Heart left ventricle (tissue), 13 donors: ENCODE measurements at regions not wholly inside any gene's neighbourhood (a gene's known extent, or its start where the extent isn't known, plus 50 kb on each side); places are given as distances from the start of the nearest gene placed in this dataset.

Experiments used
- CTCF ChIP-seq, 12 donors: fragments of 200-600 bp; sonication (generic) in 4 of 12; IDR thresholded peaks; one replicate each; pipeline versions ENCODE4 v1.5.0 to v1.8.0; 2018 to 2022; ENCODE audit warnings: antibody characterized with exemption in 12 of 12, mild to moderate bottlenecking in 5 of 12
- POLR2A ChIP-seq, 2 donors: fragments of 450-650 bp; IDR thresholded peaks; one replicate each; pipeline ENCODE4 v1.6.1; 2017; ENCODE audit warnings: antibody characterized with exemption in 2 of 2, mild to moderate bottlenecking in 2 of 2, moderate library complexity in 2 of 2
- donor health status: ischemic (EF 13 %, LVEDD 7.1; RV severe dilation, severe dysfunction).
- donor health status: DM: no; HTN: yes; CAD: no.
- donor health status: DM: no; HTN: no; CAD: no.
- donor health status: ischemic (EF 25% LVEDD 6.9; RV normal size, moderate dysfunction).
- donor health status: ischemic (EF 25% LVEDD 5.7; RV mildly dilated, moderate dysfunction).
- donor health status: ischemic (EF 35%, LVEDD 5.7; RV mildly dilated, moderate dysfunction).
- donor health status: nonischemic (EF 11% LVEDD 7.7; RV severe dilation, severe dysfunction).
- donor health status: DM: yes; HTN: yes; CAD: no.
- donor health status: PGD.
- donor health status: ischemic (EF 29% LVEDD 5.4; RV normal size, mild dysfunction).
- donor health status: nonischemic (EF 23%, LVEDD 6.1; RV moderate dilation, normal function).

GRCh38 chr5:56310711-56311204 is 77.6 kb upstream of the ANKRD55 start:
- TF ChIP-seq CTCF (IDR thresholded peaks at IDR 0.05) (no peak), POLR2A (IDR thresholded peaks at IDR 0.05) (no peak)
